ENCODE measurements at regions not wholly inside any gene's neighbourhood (a gene's known extent, or its start where the extent isn't known, plus 50 kb on each side); places are given as distances from the start of the nearest gene placed in this dataset.

DNA sequence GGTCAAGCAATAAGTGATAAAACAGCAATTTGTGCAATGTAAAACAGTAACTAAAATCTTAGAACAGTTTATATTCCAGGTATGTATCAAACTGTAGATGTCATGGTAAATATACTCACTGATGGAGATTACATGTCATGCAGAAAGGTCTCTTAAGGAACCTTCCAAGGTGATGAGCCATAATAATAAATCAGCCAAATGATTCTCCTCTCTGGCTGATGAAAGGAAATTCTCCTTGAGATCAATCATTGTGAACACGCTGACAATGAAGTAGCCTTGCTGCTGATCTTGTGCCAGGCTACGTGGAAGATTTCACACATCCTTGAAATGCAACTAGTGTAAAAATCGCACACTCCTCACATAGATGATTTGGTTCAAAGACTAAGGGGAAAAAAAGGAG is 392.5 kb upstream of the CDH7 start:
- TF ChIP-seq, protein P1, sequence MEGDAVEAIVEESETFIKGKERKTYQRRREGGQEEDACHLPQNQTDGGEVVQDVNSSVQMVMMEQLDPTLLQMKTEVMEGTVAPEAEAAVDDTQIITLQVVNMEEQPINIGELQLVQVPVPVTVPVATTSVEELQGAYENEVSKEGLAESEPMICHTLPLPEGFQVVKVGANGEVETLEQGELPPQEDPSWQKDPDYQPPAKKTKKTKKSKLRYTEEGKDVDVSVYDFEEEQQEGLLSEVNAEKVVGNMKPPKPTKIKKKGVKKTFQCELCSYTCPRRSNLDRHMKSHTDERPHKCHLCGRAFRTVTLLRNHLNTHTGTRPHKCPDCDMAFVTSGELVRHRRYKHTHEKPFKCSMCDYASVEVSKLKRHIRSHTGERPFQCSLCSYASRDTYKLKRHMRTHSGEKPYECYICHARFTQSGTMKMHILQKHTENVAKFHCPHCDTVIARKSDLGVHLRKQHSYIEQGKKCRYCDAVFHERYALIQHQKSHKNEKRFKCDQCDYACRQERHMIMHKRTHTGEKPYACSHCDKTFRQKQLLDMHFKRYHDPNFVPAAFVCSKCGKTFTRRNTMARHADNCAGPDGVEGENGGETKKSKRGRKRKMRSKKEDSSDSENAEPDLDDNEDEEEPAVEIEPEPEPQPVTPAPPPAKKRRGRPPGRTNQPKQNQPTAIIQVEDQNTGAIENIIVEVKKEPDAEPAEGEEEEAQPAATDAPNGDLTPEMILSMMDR (IDR thresholded peaks at IDR 0.05): no peak
- no peak for TF ChIP-seq ZFX (IDR thresholded peaks at IDR 0.05; ENCODE audit: borderline replicate concordance)

Measured in 22Rv1 (cell line).